ENCODE measurements at regions not wholly inside any gene's neighbourhood (a gene's known extent, or its start where the extent isn't known, plus 50 kb on each side); places are given as distances from the start of the nearest gene placed in this dataset.

DNA sequence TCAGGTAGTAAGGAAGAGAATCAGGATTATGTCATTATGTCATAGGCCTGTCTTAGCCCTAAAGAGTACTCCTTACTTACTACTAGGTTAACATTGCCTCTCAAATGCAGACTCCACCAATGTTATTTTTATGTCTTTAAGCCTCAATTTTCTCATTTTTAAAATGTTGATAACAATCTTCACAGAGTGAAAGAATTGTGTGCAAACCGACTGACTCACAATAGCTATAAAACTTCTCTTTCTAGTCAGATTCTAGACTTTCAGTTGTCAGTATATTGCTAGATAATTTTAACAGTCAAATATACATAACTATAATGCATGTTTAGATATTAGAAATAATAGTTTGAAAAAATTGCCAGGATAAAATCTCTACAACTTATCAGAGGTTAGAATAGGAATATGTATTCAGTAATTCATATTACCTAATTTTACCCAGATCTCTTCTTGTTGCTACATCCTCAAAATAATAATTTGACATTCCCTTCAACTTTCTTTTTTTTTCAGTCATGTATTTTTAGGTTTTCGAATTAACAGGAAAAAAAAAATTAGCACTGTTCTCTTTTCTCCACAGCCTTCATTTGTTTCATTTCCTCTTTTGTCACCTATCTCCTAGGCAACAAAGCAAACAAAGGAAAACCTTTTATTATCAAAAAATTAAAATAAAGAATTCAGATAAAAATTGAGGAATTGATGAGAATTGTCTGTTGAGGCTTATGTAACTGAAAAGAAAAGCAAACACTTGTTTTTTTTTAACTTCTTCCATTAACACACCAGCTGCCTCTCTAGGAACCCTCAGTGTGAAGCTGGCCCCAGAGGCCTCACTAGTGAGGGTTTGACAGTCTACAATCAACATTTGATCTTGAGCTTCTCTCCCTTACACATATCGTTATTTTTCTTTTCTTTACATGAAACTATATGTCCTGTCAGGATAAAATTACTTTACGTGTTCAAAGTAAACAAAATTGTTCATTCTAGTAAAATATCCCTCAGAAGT lies 279.0 kb downstream of the CALCRL start:
- intact Hi-C loops (cut with DNase I) = no loop called here
- H3K4me1 ChIP-seq = no peaks in the 10 kb centered on the region
- H3K27ac ChIP-seq (replicated peaks in 1 of 4) = no peak overlapping the region
- no peaks in the 10 kb centered on the region for H3K9me3 ChIP-seq
- WGBS = 36% methylated on average over 4 of the region's 4 CpGs
- DNase-seq (ENCODE audit: extremely low spot score) = no peak
- no peaks in the 10 kb centered on the region for H3K36me3 ChIP-seq
- no peak for TF ChIP-seq EP300 (IDR thresholded peaks at IDR 0.05)
- no peak for TF ChIP-seq POLR2A (IDR thresholded peaks at IDR 0.05; ENCODE audit: low read depth)
- no peak for TF ChIP-seq CTCF (IDR thresholded peaks at IDR 0.05)
- no peak for TF ChIP-seq POLR2AphosphoS5 (IDR thresholded peaks at IDR 0.05)
- no peak overlapping the region for H3K4me3 ChIP-seq
- no peaks in the 10 kb centered on the region for H3K27me3 ChIP-seq

DNA sequence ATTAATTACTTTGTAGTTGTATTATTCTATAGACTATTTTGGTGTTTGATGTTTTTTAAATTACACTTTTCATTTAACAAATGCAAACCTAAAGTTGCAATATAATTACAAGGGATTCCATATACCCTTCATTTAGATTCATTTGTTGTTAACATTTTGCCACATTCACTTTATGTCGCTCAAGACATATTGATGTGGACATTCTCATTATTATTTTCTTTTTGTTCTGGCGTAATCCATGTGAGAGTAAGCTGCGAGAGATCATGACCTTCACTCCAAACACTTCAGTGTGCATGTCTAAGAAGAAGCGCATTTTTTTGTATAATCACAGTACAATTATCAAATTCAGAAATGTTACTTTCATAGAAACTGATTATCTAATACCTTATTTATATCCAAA lies 280.6 kb downstream of the CALCRL start:
- no peak for TF ChIP-seq EP300 (IDR thresholded peaks at IDR 0.05)
- no peak for TF ChIP-seq CTCF (IDR thresholded peaks at IDR 0.05)
- Histone ChIP-seq H3K4me3 (no peak overlapping the region), H3K36me3 (no peaks in the 10 kb centered on the region), H3K4me1 (no peaks in the 10 kb centered on the region), H3K9me3 (no peaks in the 10 kb centered on the region), H3K27ac (replicated peaks in 1 of 4) (no peak overlapping the region), H3K27me3 (no peaks in the 10 kb centered on the region)
- 84% methylated on average over 4 of the region's 4 CpGs for whole genome bisulfite sequencing
- intact Hi-C loops (cut with DNase I) = no loop called here
- DNase-seq (ENCODE audit: extremely low spot score) = no peak

GRCh38 chr2:187165936-187166610 lies 282.0 kb downstream of the CALCRL start:
- Histone ChIP-seq H3K27me3 (no peaks in the 10 kb centered on the region), H3K9me3 (no peaks in the 10 kb centered on the region), H3K27ac (replicated peaks in 1 of 4) (no peak overlapping the region), H3K4me1 (no peaks in the 10 kb centered on the region), H3K36me3 (no peaks in the 10 kb centered on the region), H3K4me3 (no peak overlapping the region)
- WGBS = 93% methylated on average over 1 of the region's 1 CpG
- DNase-seq (ENCODE audit: extremely low spot score) = no peak
- TF ChIP-seq POLR2A (IDR thresholded peaks at IDR 0.05; ENCODE audit: low read depth) (no peak), POLR2AphosphoS5 (IDR thresholded peaks at IDR 0.05) (no peak), EP300 (IDR thresholded peaks at IDR 0.05) (no peak), CTCF (IDR thresholded peaks at IDR 0.05) (no peak)
- intact Hi-C loops (cut with DNase I) = no loop called here

DNA sequence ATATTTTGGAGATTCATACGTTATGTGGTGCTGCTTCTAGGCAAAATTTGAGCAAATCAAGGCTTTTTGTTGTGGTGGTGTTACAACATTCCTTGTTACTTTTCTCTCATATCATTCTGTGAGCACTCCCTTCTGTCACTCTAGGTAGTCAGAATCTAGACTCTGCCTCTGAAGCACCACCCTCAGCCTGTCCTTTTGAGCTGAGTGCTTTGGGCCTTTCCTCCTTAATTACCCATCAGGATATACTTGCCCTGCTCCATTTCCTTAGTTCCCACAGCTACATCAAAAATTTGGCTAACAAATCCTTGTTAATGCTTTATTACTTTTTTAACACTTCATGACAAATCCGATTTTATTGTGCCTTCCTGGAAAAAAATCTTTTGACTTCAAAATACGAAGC lies 289.6 kb downstream of the CALCRL start:
- Histone ChIP-seq H3K27ac (replicated peaks in 1 of 4) (peak overlapping the region in 1 of 4 donors; percentile 42), H3K36me3 (no peaks in the 10 kb centered on the region), H3K27me3 (no peaks in the 10 kb centered on the region), H3K4me3 (no peak overlapping the region), H3K4me1 (no peaks in the 10 kb centered on the region), H3K9me3 (peaks cover 0 to 26% (median 12%) of the 10 kb centered on the region in 4 donors)
- WGBS = 61% methylated on average over 3 of the region's 3 CpGs
- intact Hi-C loops (cut with DNase I) = no loop called here
- TF ChIP-seq POLR2AphosphoS5 (IDR thresholded peaks at IDR 0.05) (no peak), CTCF (IDR thresholded peaks at IDR 0.05) (no peak), EP300 (IDR thresholded peaks at IDR 0.05) (no peak), POLR2A (IDR thresholded peaks at IDR 0.05; ENCODE audit: low read depth) (no peak)
- no peak for DNase-seq (ENCODE audit: extremely low spot score)
